ENCODE measurements at regions not wholly inside any gene's neighbourhood (a gene's known extent, or its start where the extent isn't known, plus 50 kb on each side); places are given as distances from the start of the nearest gene placed in this dataset.

DNA sequence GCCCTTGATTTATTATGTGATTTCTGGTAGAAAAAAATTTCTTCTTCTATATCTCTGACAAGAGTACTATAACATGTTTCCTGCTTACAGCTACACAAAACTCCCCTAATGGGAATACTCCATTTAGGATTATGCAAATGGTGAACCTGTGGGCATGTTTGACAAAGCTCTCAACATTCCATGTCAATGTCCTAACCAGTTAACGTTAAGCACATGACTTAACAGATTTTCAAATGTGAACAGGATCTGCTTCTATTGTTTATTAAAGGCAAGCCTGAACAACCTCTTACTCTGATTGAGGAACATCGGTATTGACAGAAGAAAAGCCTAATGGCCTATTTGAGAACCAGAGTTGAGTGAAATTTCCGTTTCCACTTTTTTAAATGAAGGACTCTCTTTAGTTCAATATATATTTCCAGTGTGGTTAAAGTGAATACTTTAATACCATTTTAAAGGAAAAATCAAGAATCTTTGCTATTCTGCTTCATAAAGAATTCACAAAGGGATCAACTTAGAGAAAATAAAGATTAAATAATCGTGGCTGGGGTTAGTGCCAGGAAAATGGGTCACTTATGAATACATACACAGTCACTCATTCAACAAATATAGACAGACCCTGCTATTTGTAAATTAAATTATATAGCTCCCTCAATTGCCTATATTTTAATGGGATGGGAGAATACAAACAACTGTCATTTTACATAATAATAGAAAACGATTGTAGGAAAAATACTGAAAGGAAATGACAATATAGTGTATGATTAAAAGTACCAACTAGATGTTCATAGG is 300.3 kb upstream of the CBLB start:
- TF ChIP-seq, protein P1, sequence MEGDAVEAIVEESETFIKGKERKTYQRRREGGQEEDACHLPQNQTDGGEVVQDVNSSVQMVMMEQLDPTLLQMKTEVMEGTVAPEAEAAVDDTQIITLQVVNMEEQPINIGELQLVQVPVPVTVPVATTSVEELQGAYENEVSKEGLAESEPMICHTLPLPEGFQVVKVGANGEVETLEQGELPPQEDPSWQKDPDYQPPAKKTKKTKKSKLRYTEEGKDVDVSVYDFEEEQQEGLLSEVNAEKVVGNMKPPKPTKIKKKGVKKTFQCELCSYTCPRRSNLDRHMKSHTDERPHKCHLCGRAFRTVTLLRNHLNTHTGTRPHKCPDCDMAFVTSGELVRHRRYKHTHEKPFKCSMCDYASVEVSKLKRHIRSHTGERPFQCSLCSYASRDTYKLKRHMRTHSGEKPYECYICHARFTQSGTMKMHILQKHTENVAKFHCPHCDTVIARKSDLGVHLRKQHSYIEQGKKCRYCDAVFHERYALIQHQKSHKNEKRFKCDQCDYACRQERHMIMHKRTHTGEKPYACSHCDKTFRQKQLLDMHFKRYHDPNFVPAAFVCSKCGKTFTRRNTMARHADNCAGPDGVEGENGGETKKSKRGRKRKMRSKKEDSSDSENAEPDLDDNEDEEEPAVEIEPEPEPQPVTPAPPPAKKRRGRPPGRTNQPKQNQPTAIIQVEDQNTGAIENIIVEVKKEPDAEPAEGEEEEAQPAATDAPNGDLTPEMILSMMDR (IDR thresholded peaks at IDR 0.05): no peak
- TF ChIP-seq POLR2A (IDR thresholded peaks at IDR 0.05): no peak

Data from body of pancreas (tissue), 4 donors.